GM13976 (cell line): ENCODE measurements at regions not wholly inside any gene's neighbourhood (a gene's known extent, or its start where the extent isn't known, plus 50 kb on each side); places are given as distances from the start of the nearest gene placed in this dataset.
A peak's percentile ranks its signal among the peaks of the same experiment; 100 is the strongest.

Experiments used
- DNase-seq: peaks from one replicate; pipeline ENCODE4 v3.0.0; 2012; ENCODE audit warnings: low spot score
- CTCF ChIP-seq: IDR thresholded peaks from 2 replicates; pipeline ENCODE4 v1.5.1; 2012; ENCODE audit warnings: borderline replicate concordance, mild to moderate bottlenecking; ENCODE audit not compliant: insufficient read depth; ENCODE audit errors: extremely low read depth, missing control alignments, control extremely low read depth
- in situ Hi-C: fragments of 300-500 bp; cut with MboI; formaldehyde crosslinking; loops from one replicate; pipeline ENCODE4 v1.12.0; 2022; ENCODE audit warnings: low sequenced_read_pairs, mixed read lengths, inconsistent platforms; ENCODE audit not compliant: unreplicated experiment

- no peak for DNase-seq
- TF ChIP-seq CTCF: no peak
- in situ Hi-C loops: no loop called here
These were observed 276.2 kb upstream of the KLF14 start for GRCh38 chr7:131010029-131010716.

GRCh38 chr7:131010717-131011431 is 276.9 kb upstream of the KLF14 start:
- TF ChIP-seq CTCF: no peak
- DNase-seq: peak; percentile 73
- in situ Hi-C loops: no loop called here

- in situ Hi-C loops: no loop called here
- no peak for TF ChIP-seq CTCF
- DNase-seq: no peak
These were observed 277.4 kb upstream of the KLF14 start for GRCh38 chr7:131011432-131011742.

- in situ Hi-C loops: no loop called here
- DNase-seq: no peak
- TF ChIP-seq CTCF: no peak
These were observed 278.0 kb upstream of the KLF14 start for GRCh38 chr7:131011976-131012375.

- in situ Hi-C loops: no loop called here
- TF ChIP-seq CTCF: no peak
- DNase-seq: no peak
These were observed 278.5 kb upstream of the KLF14 start for GRCh38 chr7:131012477-131013031.

- no peak for TF ChIP-seq CTCF
- DNase-seq: no peak
- in situ Hi-C loops: no loop called here
These were observed 279.7 kb upstream of the KLF14 start for GRCh38 chr7:131013716-131014115.
